Heart right ventricle (tissue), 16 donors: ENCODE measurements at regions not wholly inside any gene's neighbourhood (a gene's known extent, or its start where the extent isn't known, plus 50 kb on each side); places are given as distances from the start of the nearest gene placed in this dataset.
A peak's percentile ranks its signal among the peaks of the same experiment; 100 is the strongest.

Experiments
- ATAC-seq, 8 donors: fragments of 200-7000 bp; cut with Tn5 transposase; one replicate each; pipeline ENCODE4 v1.9.1; 2020; ENCODE audit warnings: mild to moderate bottlenecking in 8 of 8, moderate library complexity in 8 of 8, moderate number of reproducible peaks in 1 of 8
- DNase-seq, 2 donors: peaks; one replicate each; pipeline ENCODE4 v3.0.0-alpha.2; 2020
- H3K27ac ChIP-seq, 10 donors: fragments of 200-600 bp; sonication (generic) in 2 of 10; one replicate each; pipeline versions ENCODE4 v1.5.0 to v1.8.0; 2020 to 2022; ENCODE audit warnings: mild to moderate bottlenecking in 3 of 10
- H3K27me3 ChIP-seq, 7 donors: fragments of 200-600 bp; one replicate each; pipeline ENCODE4 v1.8.0; 2021 to 2022; ENCODE audit warnings: mild to moderate bottlenecking in 2 of 7
- H3K36me3 ChIP-seq, 9 donors: fragments of 200-600 bp; sonication (generic) in 1 of 9; one replicate each; pipeline versions ENCODE4 v1.5.0 to v1.8.0; 2020 to 2022; ENCODE audit warnings: mild to moderate bottlenecking in 2 of 9
- H3K4me1 ChIP-seq, 9 donors: fragments of 200-600 bp; sonication (generic) in 1 of 9; one replicate each; pipeline versions ENCODE4 v1.5.0 to v1.8.0; 2020 to 2022; ENCODE audit warnings: mild to moderate bottlenecking in 4 of 9
- H3K4me3 ChIP-seq, 10 donors: fragments of 200-600 bp; sonication (generic) in 2 of 10; one replicate each; pipeline versions ENCODE4 v1.5.0 to v1.8.0; 2020 to 2022; ENCODE audit warnings: mild to moderate bottlenecking in 7 of 10, moderate library complexity in 2 of 10
- H3K9me3 ChIP-seq, 11 donors: fragments of 200-600 bp in 10 of 11; sonication (generic) in 2 of 11; one replicate each; pipeline versions ENCODE4 v1.5.0 to v1.8.0; 2013 to 2022; ENCODE audit warnings: mild to moderate bottlenecking in 2 of 11, control low read depth in 1 of 11, moderate library complexity in 1 of 11
- CTCF ChIP-seq, 9 donors: fragments of 200-600 bp; sonication (generic) in 2 of 9; IDR thresholded peaks; one replicate each; pipeline versions ENCODE4 v1.5.0 to v1.8.0; 2021 to 2022; ENCODE audit warnings: antibody characterized with exemption in 9 of 9, mild to moderate bottlenecking in 5 of 9, moderate library complexity in 1 of 9
- WGBS, 2 donors: extraction: QIAGEN DNeasy Blood & Tissue Kit; methylation state at CpG; one replicate each; pipeline ENCODE4 v1.1.7; 2013; ENCODE audit warnings: inconsistent platforms in 1 of 2; 5-methylcytosine and 5-hydroxymethylcytosine counted together
- intact Hi-C, 10 donors: fragments of 100-400 bp; cut with DNase I; formaldehyde crosslinking; loops; one replicate each; pipeline versions ENCODE4 v1.11.1 to v1.14.2; 2022
- donor health status: Arrhythmogenic right ventricular cardiomyopathy.
- donor health status: ischemic (EF 13 %, LVEDD 7.1; RV severe dilation, severe dysfunction).
- donor health status: healthy with polysubstance abuse.
- donor health status: DM: no; HTN: yes; CAD: no.
- donor health status: DM: no; HTN: no; CAD: no.
- donor health status: ischemic (EF 25% LVEDD 6.9; RV normal size, moderate dysfunction).
- donor health status: ischemic (EF 25% LVEDD 5.7; RV mildly dilated, moderate dysfunction).
- donor health status: healthy.
- donor health status: DM: yes; HTN: yes; CAD: no.
- donor health status: Ischemic cardiomyopathy.
- donor health status: ischemic (EF 35%, LVEDD 5.7; RV mildly dilated, moderate dysfunction).
- donor health status: nonischemic (EF 11% LVEDD 7.7; RV severe dilation, severe dysfunction).
- donor health status: DM: yes; HTN: yes; CAD: no.
- donor health status: PGD.
- donor health status: ischemic (EF 29% LVEDD 5.4; RV normal size, mild dysfunction).
- donor health status: nonischemic (EF 23%, LVEDD 6.1; RV moderate dilation, normal function).

- WGBS, 2 donors: 41 to 46% methylated on average over 18 of the region's 18 CpGs
- peak overlapping the region in 1 of 10 donors; percentile 7 for H3K4me3 ChIP-seq
- intact Hi-C loops: loop anchor here in 1 of 10 donors (5.0 kb wide), 1 partner anchor 89 kb away; no protein-coding TSS in a partner anchor
- DNase-seq: peak in 1 of 2 donors; percentile 19
- peaks cover 0 to 8% (median 0%) of the 10 kb centered on the region in 9 donors for H3K4me1 ChIP-seq
- H3K27ac ChIP-seq: no peak overlapping the region
- ATAC-seq: peak in 3 of 8 donors; percentile 38 to 46 (median 42)
- H3K9me3 ChIP-seq: no peaks in the 10 kb centered on the region
- H3K36me3 ChIP-seq: no peaks in the 10 kb centered on the region
- peaks cover 0 to 21% (median 6%) of the 10 kb centered on the region in 7 donors for H3K27me3 ChIP-seq
- no peak for TF ChIP-seq CTCF (IDR thresholded peaks at IDR 0.05)
Measured at GRCh38 chr1:25065795-25066238, 135.7 kb upstream of the RUNX3 start.

GRCh38 chr1:25065321-25065721 lies 135.2 kb upstream of the RUNX3 start:
- 72 to 82% methylated on average over 8 of the region's 8 CpGs for WGBS, 2 donors
- H3K27me3 ChIP-seq: peaks cover 0 to 21% (median 6%) of the 10 kb centered on the region in 7 donors
- intact Hi-C loops: loop anchor here in 1 of 10 donors (5.0 kb wide), 1 partner anchor 88 kb away; no protein-coding TSS in a partner anchor

GRCh38 chr1:25064465-25065240 lies 134.6 kb upstream of the RUNX3 start:
- 79 to 83% methylated on average over 7 of the region's 7 CpGs for WGBS, 2 donors
- ATAC-seq (no peak), DNase-seq (no peak)
- TF ChIP-seq CTCF (IDR thresholded peaks at IDR 0.05): no peak
- Histone ChIP-seq H3K4me1 (peaks cover 0 to 8% (median 0%) of the 10 kb centered on the region in 9 donors), H3K9me3 (no peaks in the 10 kb centered on the region), H3K27ac (no peak overlapping the region), H3K4me3 (no peak overlapping the region), H3K27me3 (peaks cover 0 to 21% (median 6%) of the 10 kb centered on the region in 7 donors), H3K36me3 (no peaks in the 10 kb centered on the region)
- intact Hi-C loops: loop anchor here in 1 of 10 donors (5.0 kb wide), 1 partner anchor 87 kb away; no protein-coding TSS in a partner anchor

More at GRCh38 chr1:25065321-25065721, 135.2 kb upstream of the RUNX3 start:
- ATAC-seq (peak in 1 of 8 donors; percentile 9), DNase-seq (no peak)
- H3K4me1 ChIP-seq: peaks cover 0 to 8% (median 0%) of the 10 kb centered on the region in 9 donors
- H3K9me3 ChIP-seq: no peaks in the 10 kb centered on the region
- H3K27ac ChIP-seq: no peak overlapping the region
- H3K36me3 ChIP-seq: no peaks in the 10 kb centered on the region
- TF ChIP-seq CTCF (IDR thresholded peaks at IDR 0.05): no peak
- peak overlapping the region in 1 of 10 donors; percentile 7 for H3K4me3 ChIP-seq

GRCh38 chr1:25063591-25064416 lies 133.7 kb upstream of the RUNX3 start:
- Histone ChIP-seq H3K27ac (no peak overlapping the region), H3K36me3 (no peaks in the 10 kb centered on the region), H3K27me3 (peaks cover 0 to 21% (median 6%) of the 10 kb centered on the region in 7 donors), H3K4me3 (no peak overlapping the region), H3K4me1 (peaks cover 0 to 8% (median 0%) of the 10 kb centered on the region in 9 donors), H3K9me3 (no peaks in the 10 kb centered on the region)
- no peak for TF ChIP-seq CTCF (IDR thresholded peaks at IDR 0.05)
- ATAC-seq (no peak), DNase-seq (no peak)
- intact Hi-C loops: no loop called here
- WGBS, 2 donors: 77 to 82% methylated on average over 10 of the region's 10 CpGs
